ENCODE measurements at regions not wholly inside any gene's neighbourhood (a gene's known extent, or its start where the extent isn't known, plus 50 kb on each side); places are given as distances from the start of the nearest gene placed in this dataset.

DNA sequence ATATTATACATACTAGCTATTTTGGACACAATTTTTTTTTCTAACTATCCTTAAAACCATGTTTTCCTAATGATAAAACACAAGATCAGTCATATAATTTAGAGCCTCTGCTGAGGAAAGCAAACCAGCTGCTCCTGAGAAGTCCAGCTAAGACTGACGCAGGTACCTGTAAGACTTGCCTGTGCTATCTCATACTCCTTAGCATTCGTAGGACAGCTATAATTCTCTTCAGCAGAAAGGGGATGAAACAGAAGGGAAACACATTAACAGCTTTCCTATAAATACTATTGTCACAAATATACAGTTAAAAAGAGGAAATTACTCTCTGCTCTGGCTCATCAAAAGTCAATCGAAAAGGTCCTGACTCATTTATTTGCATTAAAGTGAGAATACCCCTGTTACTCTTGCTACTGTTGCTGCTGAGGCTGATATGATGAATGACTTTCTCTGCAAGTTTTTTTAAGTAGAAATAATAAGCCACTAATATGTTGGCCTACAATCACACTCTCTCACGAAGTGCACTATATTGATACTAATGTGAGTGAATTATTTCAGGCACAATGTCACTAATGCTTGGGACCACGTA lies 757.1 kb downstream of the KCNT2 start:
- no peak for TF ChIP-seq POLR2A (IDR thresholded peaks at IDR 0.05; ENCODE audit: low read length)
- TF ChIP-seq, protein P1, sequence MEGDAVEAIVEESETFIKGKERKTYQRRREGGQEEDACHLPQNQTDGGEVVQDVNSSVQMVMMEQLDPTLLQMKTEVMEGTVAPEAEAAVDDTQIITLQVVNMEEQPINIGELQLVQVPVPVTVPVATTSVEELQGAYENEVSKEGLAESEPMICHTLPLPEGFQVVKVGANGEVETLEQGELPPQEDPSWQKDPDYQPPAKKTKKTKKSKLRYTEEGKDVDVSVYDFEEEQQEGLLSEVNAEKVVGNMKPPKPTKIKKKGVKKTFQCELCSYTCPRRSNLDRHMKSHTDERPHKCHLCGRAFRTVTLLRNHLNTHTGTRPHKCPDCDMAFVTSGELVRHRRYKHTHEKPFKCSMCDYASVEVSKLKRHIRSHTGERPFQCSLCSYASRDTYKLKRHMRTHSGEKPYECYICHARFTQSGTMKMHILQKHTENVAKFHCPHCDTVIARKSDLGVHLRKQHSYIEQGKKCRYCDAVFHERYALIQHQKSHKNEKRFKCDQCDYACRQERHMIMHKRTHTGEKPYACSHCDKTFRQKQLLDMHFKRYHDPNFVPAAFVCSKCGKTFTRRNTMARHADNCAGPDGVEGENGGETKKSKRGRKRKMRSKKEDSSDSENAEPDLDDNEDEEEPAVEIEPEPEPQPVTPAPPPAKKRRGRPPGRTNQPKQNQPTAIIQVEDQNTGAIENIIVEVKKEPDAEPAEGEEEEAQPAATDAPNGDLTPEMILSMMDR (IDR thresholded peaks at IDR 0.05): no peak

All from A549 (cell line).